Mucosa of descending colon (tissue), 3 donors: ENCODE measurements at regions not wholly inside any gene's neighbourhood (a gene's known extent, or its start where the extent isn't known, plus 50 kb on each side); places are given as distances from the start of the nearest gene placed in this dataset.

Experiments
- ATAC-seq: fragments of 200-7000 bp; cut with Tn5 transposase; one replicate; pipeline ENCODE4 v1.9.1; 2020; ENCODE audit warnings: mild to moderate bottlenecking, moderate library complexity
- DNase-seq, 3 donors: peaks; one replicate each; pipeline ENCODE4 v3.0.0-alpha.2; 2020
- H3K36me3 ChIP-seq: fragments of 200-600 bp; one replicate; pipeline ENCODE4 v1.8.0; 2021; ENCODE audit warnings: low read depth, mild to moderate bottlenecking
- H3K4me1 ChIP-seq: fragments of 200-600 bp; one replicate; pipeline ENCODE4 v1.8.0; 2021; ENCODE audit warnings: low read depth, mild to moderate bottlenecking
- H3K4me3 ChIP-seq: fragments of 200-600 bp; one replicate; pipeline ENCODE4 v1.8.0; 2021; ENCODE audit warnings: mild to moderate bottlenecking
- H3K9me3 ChIP-seq: fragments of 200-600 bp; one replicate; pipeline ENCODE4 v1.8.0; 2021; ENCODE audit warnings: mild to moderate bottlenecking
- intact Hi-C, 2 donors: fragments of 100-400 bp; cut with DNase I in 1 of 2; cut with micrococcal nuclease in 1 of 2; formaldehyde crosslinking; loops; one replicate each; pipeline versions ENCODE4 v1.11.0 to v1.11.1; 2022; cut with DNase I, micrococcal nuclease
- TF ChIP-seq, protein P1 (sequence below): fragments of 200-600 bp; IDR thresholded peaks from one replicate; pipeline ENCODE4 v1.8.0; 2022; ENCODE audit warnings: antibody characterized with exemption, mild to moderate bottlenecking
- donor health status: DM: no; HTN: no; CAD: no; lungs with moderate emphysema.
- donor health status: DM: no; HTN: no; CAD: no.
- donor health status: DM: no; HTN: yes; CAD: no.

DNA sequence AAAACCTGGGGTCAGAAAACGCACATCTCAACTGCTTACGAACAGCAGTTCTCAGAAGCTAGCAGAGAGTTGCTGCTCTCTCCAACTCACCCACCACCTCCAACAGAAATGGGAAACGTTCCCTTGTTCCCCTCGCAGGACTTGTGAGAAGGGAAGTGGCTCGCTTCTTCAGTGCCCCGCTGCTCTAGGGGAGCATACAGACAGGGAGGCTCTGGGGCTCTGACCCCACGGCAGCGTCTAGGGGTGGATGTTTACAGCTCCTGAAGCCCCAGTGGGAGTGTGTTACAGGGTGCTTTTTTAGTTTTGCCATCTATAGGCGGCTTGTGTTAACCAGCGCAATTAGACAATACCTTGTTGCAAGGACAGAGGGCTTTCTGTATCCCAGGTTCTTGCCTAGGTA, 267.7 kb upstream of the ACTBL2 start:
- Histone ChIP-seq H3K9me3 (no peaks in the 10 kb centered on the region), H3K4me1 (no peaks in the 10 kb centered on the region), H3K36me3 (no peaks in the 10 kb centered on the region), H3K4me3 (no peak overlapping the region)
- DNase-seq, result no peak
- TF ChIP-seq, protein P1, sequence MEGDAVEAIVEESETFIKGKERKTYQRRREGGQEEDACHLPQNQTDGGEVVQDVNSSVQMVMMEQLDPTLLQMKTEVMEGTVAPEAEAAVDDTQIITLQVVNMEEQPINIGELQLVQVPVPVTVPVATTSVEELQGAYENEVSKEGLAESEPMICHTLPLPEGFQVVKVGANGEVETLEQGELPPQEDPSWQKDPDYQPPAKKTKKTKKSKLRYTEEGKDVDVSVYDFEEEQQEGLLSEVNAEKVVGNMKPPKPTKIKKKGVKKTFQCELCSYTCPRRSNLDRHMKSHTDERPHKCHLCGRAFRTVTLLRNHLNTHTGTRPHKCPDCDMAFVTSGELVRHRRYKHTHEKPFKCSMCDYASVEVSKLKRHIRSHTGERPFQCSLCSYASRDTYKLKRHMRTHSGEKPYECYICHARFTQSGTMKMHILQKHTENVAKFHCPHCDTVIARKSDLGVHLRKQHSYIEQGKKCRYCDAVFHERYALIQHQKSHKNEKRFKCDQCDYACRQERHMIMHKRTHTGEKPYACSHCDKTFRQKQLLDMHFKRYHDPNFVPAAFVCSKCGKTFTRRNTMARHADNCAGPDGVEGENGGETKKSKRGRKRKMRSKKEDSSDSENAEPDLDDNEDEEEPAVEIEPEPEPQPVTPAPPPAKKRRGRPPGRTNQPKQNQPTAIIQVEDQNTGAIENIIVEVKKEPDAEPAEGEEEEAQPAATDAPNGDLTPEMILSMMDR, result no peak
- intact Hi-C loops, result no loop called here
- no peak for ATAC-seq

DNA sequence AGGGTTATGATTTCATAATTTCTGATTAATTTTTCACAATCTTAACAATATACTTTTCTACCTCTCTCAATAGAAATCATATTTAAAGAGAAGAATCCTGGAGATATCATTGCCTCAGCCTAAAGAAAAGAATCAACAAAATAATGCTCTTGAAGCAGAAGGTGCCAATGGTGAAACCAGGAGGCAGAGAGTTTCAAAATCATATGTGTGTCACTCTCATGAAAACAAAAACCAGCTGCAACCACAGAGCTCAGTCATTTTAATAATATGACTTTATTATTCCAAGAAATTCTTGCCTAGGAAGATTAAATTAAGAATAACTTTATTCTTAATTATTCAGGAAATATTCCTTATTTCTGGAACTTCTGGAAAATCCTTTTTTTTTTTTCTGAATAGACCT, 266.8 kb upstream of the ACTBL2 start:
- Histone ChIP-seq H3K4me3 (no peak overlapping the region), H3K4me1 (no peaks in the 10 kb centered on the region), H3K9me3 (no peaks in the 10 kb centered on the region), H3K36me3 (no peaks in the 10 kb centered on the region)
- intact Hi-C loops, result no loop called here
- ATAC-seq (no peak), DNase-seq (no peak)
- TF ChIP-seq, protein P1, result no peak

DNA sequence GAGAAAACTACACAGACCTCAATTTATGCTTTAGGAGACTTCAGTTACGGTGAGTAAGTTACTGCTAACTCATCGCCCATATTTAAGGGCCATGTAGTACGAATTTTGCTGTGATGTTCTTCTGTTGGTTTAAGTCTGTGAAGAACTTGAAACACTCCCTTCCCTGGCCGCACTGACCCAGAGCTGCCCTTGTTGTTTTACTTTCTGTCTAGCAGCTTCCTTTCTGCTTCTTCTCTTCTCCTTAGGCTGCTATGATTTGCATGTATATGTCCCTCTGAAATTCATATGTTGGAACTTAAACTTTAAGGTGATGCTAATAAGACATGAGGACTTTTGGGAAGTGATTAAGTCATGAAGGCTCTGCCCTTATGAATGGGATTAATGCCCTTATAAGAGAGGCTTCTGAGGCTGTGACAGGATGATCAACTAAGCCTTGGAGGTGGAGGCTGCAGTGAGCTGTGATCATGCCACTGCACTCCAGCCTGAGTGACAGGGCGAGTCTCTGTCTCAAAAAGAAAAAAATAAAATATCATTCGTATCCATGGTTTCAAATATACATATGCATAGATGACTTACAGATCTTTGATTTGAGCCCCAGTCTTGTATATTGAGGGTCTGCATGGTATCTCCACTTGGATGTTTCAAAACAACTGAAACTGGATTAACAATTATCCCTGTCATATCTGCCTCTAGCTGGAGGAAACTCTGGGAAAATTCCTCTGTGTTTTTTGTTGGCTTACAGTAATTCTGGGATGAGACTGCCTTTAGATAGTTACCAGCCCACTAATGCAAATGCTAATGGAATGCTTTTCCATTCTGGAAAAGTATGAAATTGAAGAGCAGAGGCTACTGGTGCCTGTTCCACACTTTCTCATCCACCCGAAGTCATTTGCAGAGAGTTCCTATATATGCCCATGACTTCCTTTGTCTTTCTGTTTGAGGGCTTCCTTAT, 263.4 kb upstream of the ACTBL2 start:
- intact Hi-C loops, result no loop called here

DNA sequence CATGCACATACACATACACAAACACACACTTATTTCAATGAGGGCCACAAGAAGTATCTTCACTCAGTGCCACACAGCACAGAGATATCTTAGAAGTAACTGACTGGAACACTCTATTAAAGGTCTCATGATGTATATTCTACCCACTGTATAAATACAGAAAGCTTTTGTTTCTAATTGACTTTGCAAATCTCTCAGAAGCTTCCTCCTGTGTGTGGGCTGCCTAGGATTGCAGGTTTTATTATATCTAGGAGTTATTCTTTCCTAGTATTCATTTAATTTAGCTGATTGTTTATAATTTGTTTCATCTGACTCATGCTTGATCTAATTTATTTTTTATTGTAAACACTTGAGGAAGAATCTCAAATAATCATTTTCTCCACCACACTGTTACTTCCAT, 262.4 kb upstream of the ACTBL2 start:
- Histone ChIP-seq H3K9me3 (no peaks in the 10 kb centered on the region), H3K4me3 (no peak overlapping the region), H3K36me3 (no peaks in the 10 kb centered on the region), H3K4me1 (no peaks in the 10 kb centered on the region)
- TF ChIP-seq, protein P1, result no peak
- ATAC-seq, result no peak
- intact Hi-C loops, result no loop called here
- DNase-seq, result no peak

More for the DNA sequence above, 263.4 kb upstream of the ACTBL2 start:
- Histone ChIP-seq H3K9me3 (no peaks in the 10 kb centered on the region), H3K36me3 (no peaks in the 10 kb centered on the region), H3K4me3 (no peak overlapping the region), H3K4me1 (no peaks in the 10 kb centered on the region)
- DNase-seq (no peak), ATAC-seq (no peak)
- TF ChIP-seq, protein P1, result no peak

DNA sequence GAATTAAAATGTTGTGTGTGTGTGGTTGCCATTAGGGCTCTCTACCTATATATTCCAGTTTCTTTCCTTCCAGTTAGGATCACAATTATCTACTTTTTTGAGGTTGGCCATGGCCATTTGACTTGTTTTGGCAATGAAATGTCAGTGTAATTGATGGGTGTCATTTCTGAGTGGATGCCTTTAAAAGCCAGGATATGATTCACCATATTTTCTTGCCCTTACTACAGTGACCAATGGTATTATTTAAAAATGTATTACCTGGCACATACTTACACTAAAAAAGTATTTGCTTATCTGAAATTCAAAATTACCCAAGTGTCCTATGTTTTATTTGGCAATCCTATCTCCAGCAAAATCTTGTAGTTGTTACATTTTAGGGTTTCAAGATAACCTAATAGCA, 258.7 kb upstream of the ACTBL2 start:
- TF ChIP-seq, protein P1, result no peak

More for the DNA sequence above, 258.7 kb upstream of the ACTBL2 start:
- Histone ChIP-seq H3K36me3 (no peaks in the 10 kb centered on the region), H3K4me3 (no peak overlapping the region), H3K4me1 (no peaks in the 10 kb centered on the region), H3K9me3 (no peaks in the 10 kb centered on the region)
- no peak for ATAC-seq
- intact Hi-C loops, result no loop called here
- DNase-seq, result no peak
